ENCODE measurements at regions not wholly inside any gene's neighbourhood (a gene's known extent, or its start where the extent isn't known, plus 50 kb on each side); places are given as distances from the start of the nearest gene placed in this dataset.

DNA sequence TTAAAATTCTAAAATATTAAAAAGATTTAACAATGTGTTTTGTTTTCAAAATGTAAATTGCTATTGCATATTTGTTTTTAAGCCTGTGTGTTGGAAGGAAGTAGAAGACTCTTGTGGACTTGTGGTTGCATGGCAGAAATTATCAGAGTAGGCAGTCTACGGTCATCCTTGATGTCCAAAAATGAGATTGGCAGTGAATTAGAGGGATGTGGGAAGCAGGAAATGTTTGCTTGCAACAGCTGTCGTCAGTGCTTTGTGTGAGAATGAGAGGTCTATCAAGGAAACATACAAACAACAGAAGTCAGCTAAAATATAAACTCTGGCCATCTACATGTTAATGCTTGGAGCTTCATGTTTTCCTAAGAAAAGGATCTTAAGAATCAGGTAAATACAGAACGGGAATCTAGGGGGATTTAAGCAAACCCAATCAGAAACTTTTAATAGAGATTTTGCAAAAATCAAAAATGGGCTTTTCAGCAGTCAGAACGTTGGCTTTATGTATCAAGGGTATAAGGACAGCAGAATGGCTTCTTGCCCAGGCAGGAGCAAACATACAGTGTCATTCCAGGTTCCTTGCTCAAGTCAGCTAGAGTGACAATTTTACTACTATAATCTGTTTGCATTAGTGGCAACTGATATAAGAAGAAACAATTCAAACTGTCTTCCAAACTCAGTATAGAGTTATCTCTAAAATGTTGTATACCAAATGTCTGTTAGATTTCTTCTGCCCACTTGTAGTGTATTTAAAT is 196.7 kb downstream of the CYB561 start:
- no peak overlapping the region for H3K4me2 ChIP-seq
- H4K20me1 ChIP-seq (ENCODE audit: insufficient read depth), result peaks cover 47% of the 10 kb centered on the region
- no peaks in the 10 kb centered on the region; the same call in 1 of the 2 replicates for H3F3A ChIP-seq (ENCODE audit: insufficient read depth, low read depth)
- H3K27ac ChIP-seq, result no peak overlapping the region
- H3K9me2 ChIP-seq (ENCODE audit: insufficient read depth), result no peaks in the 10 kb centered on the region
- no peaks in the 10 kb centered on the region for H3K9me3 ChIP-seq (ENCODE audit: insufficient read depth, low read depth)
- no peaks in the 10 kb centered on the region for H3K27me3 ChIP-seq (ENCODE audit: insufficient read depth, low read depth)
- BruUV-seq (replicated peaks), result no TSS peak
- H3K36me3 ChIP-seq (ENCODE audit: low read depth), result no peaks in the 10 kb centered on the region
- peaks cover 60% of the 10 kb centered on the region for H3K79me2 ChIP-seq (ENCODE audit: low read depth)
- no peak for DNase-seq
- CTCF ChIA-PET, result interaction anchor here (0.6 kb wide), 1 partner anchor 147 kb away, joined by 3 read pairs; no protein-coding TSS in a partner anchor
- intact Hi-C loops (cut with micrococcal nuclease; ENCODE audit: unreplicated experiment), result no loop called here
- H3K4me1 ChIP-seq (replicated peaks; ENCODE audit: insufficient read depth), result no peaks in the 10 kb centered on the region
- no peak overlapping the region for H2AFZ ChIP-seq
- POLR2A ChIA-PET (ENCODE audit: unreplicated experiment), result interaction anchor here (0.6 to 0.7 kb wide), 2 partner anchors 8 to 425 kb away, joined by 4 to 11 read pairs; no protein-coding TSS in a partner anchor
- TF ChIP-seq EZH2 (IDR thresholded peaks at IDR 0.05; ENCODE audit: low read depth), result no peak
- TF ChIP-seq, protein P1, sequence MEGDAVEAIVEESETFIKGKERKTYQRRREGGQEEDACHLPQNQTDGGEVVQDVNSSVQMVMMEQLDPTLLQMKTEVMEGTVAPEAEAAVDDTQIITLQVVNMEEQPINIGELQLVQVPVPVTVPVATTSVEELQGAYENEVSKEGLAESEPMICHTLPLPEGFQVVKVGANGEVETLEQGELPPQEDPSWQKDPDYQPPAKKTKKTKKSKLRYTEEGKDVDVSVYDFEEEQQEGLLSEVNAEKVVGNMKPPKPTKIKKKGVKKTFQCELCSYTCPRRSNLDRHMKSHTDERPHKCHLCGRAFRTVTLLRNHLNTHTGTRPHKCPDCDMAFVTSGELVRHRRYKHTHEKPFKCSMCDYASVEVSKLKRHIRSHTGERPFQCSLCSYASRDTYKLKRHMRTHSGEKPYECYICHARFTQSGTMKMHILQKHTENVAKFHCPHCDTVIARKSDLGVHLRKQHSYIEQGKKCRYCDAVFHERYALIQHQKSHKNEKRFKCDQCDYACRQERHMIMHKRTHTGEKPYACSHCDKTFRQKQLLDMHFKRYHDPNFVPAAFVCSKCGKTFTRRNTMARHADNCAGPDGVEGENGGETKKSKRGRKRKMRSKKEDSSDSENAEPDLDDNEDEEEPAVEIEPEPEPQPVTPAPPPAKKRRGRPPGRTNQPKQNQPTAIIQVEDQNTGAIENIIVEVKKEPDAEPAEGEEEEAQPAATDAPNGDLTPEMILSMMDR (conservative IDR thresholded peaks at IDR 0.05), result no peak
- no peak overlapping the region for H3K4me3 ChIP-seq

GRCh38 chr17:63250830-63251229 is 195.3 kb downstream of the CYB561 start:
- 0 out of 2 replicates have a peak, but pooled peaks cover 3% of the 10 kb centered on the region for H3K9me2 ChIP-seq (ENCODE audit: insufficient read depth)
- TF ChIP-seq EZH2 (IDR thresholded peaks at IDR 0.05; ENCODE audit: low read depth), result no peak
- TF ChIP-seq, protein P1 (conservative IDR thresholded peaks at IDR 0.05), result no peak
- H3K4me2 ChIP-seq, result no peak overlapping the region
- H3K4me1 ChIP-seq (replicated peaks; ENCODE audit: insufficient read depth), result no peaks in the 10 kb centered on the region
- H3K4me3 ChIP-seq, result no peak overlapping the region
- H3F3A ChIP-seq (ENCODE audit: insufficient read depth, low read depth), result no peaks in the 10 kb centered on the region; the same call in 1 of the 2 replicates
- intact Hi-C loops (cut with micrococcal nuclease; ENCODE audit: unreplicated experiment), result no loop called here
- no peak for DNase-seq
- H3K36me3 ChIP-seq (ENCODE audit: low read depth), result no peaks in the 10 kb centered on the region
- ChIA-PET CTCF (no interaction called here), POLR2A (ENCODE audit: unreplicated experiment) (no interaction called here)
- peaks cover 58% of the 10 kb centered on the region for H4K20me1 ChIP-seq (ENCODE audit: insufficient read depth)
- H3K27me3 ChIP-seq (ENCODE audit: insufficient read depth, low read depth), result no peaks in the 10 kb centered on the region
- no TSS peak for BruUV-seq (replicated peaks)
- H3K27ac ChIP-seq, result no peak overlapping the region
- H2AFZ ChIP-seq, result no peak overlapping the region
- peaks cover 71% of the 10 kb centered on the region for H3K79me2 ChIP-seq (ENCODE audit: low read depth)
- no peaks in the 10 kb centered on the region for H3K9me3 ChIP-seq (ENCODE audit: insufficient read depth, low read depth)

GRCh38 chr17:63258785-63259184 is 187.3 kb downstream of the CYB561 start:
- H3K79me2 ChIP-seq (ENCODE audit: low read depth), result peaks cover 56% of the 10 kb centered on the region
- H3K27ac ChIP-seq, result no peak overlapping the region
- no peaks in the 10 kb centered on the region for H3K4me1 ChIP-seq (replicated peaks; ENCODE audit: insufficient read depth)
- 0 out of 2 replicates have a peak, but pooled peaks cover 6% of the 10 kb centered on the region for H3K9me2 ChIP-seq (ENCODE audit: insufficient read depth)
- H3K4me2 ChIP-seq, result no peak overlapping the region
- no peak for TF ChIP-seq EZH2 (IDR thresholded peaks at IDR 0.05; ENCODE audit: low read depth)
- TF ChIP-seq, protein P1 (conservative IDR thresholded peaks at IDR 0.05), result no peak
- DNase-seq, result no peak
- no peaks in the 10 kb centered on the region for H3K9me3 ChIP-seq (ENCODE audit: insufficient read depth, low read depth)
- CTCF ChIA-PET, result no interaction called here
- no peak overlapping the region for H2AFZ ChIP-seq
- no TSS peak for BruUV-seq (replicated peaks)
- no peaks in the 10 kb centered on the region for H3K27me3 ChIP-seq (ENCODE audit: insufficient read depth, low read depth)
- H3F3A ChIP-seq (ENCODE audit: insufficient read depth, low read depth), result no peaks in the 10 kb centered on the region; the same call in 1 of the 2 replicates
- no peak overlapping the region for H3K4me3 ChIP-seq
- POLR2A ChIA-PET (ENCODE audit: unreplicated experiment), result interaction anchor here (0.5 kb wide), 1 partner anchor 31 kb away, joined by 6 read pairs; no protein-coding TSS in a partner anchor
- H4K20me1 ChIP-seq (ENCODE audit: insufficient read depth), result peaks cover 50% of the 10 kb centered on the region
- no peaks in the 10 kb centered on the region for H3K36me3 ChIP-seq (ENCODE audit: low read depth)
- intact Hi-C loops (cut with micrococcal nuclease; ENCODE audit: unreplicated experiment), result no loop called here
